ENCODE measurements at regions not wholly inside any gene's neighbourhood (a gene's known extent, or its start where the extent isn't known, plus 50 kb on each side); places are given as distances from the start of the nearest gene placed in this dataset.

DNA sequence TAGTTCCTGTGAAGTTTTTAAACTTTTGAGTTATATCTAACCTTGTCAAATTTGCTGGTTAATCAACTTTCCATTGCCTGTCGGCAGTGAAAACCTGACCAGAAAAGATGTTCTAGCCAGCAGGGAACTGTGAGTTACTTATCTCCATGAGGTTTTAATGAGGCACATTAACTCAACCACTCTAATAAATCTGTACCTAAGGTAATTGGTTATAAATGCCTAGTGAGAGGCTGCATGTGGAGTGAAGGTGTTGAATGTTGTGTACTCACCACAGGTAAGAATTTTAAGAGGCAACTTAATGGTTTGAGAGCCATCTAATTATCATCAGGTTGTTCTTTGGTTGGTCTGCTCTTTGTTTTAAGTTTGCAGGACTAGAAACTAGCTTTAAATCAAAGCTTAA is 138.4 kb upstream of the LHX8 start:
- no peak overlapping the region for H3K4me2 ChIP-seq (ENCODE audit: low read depth, low read length)
- ATAC-seq (ENCODE audit: low read depth), result no peak
- H3K23ac ChIP-seq (ENCODE audit: low read depth, low read length), result no peak overlapping the region
- H3K9ac ChIP-seq (ENCODE audit: low read depth, low read length), result no peak overlapping the region
- H3K56ac ChIP-seq (ENCODE audit: extremely low read depth, insufficient read depth, low read length), result no peak overlapping the region
- H4K8ac ChIP-seq (ENCODE audit: low read depth in 2 of 2, low read length in 2 of 2), result no peak overlapping the region
- H3K27me3 ChIP-seq (ENCODE audit: control insufficient read depth, insufficient read depth, low read length), result no peaks in the 10 kb centered on the region
- ChIA-PET CTCF (no interaction called here), POLR2A (ENCODE audit: unreplicated experiment) (no interaction called here)
- no peak overlapping the region for H4K91ac ChIP-seq (ENCODE audit: insufficient read depth, low read depth, low read length)
- H3K36me3 ChIP-seq (ENCODE audit: control insufficient read depth, insufficient read depth, low read length), result no peaks in the 10 kb centered on the region
- dilution Hi-C loops (cut with HindIII; ENCODE audit: low sequenced_read_pairs, unreplicated experiment) (no loop called here), in situ Hi-C loops (cut with MboI; ENCODE audit: low sequenced_read_pairs) (no loop called here), intact Hi-C loops (cut with micrococcal nuclease) (no loop called here)
- no peaks in the 10 kb centered on the region for H3K9me1 ChIP-seq (ENCODE audit: insufficient read depth, low read length)
- H3K9me3 ChIP-seq (ENCODE audit: control insufficient read depth, insufficient read depth, low read length), result peaks cover 4% of the 10 kb centered on the region; the same call in 1 of the 2 replicates
- no peak for DNase-seq
- no peaks in the 10 kb centered on the region for H3K79me1 ChIP-seq (ENCODE audit: low read depth in 1 of 2, low read length in 2 of 2)
- no peak overlapping the region for H2BK5ac ChIP-seq (ENCODE audit: low read depth, low read length, poor library complexity, severe bottlenecking)
- H3K4ac ChIP-seq (ENCODE audit: low read depth, low read length), result no peak overlapping the region
- H2BK15ac ChIP-seq (ENCODE audit: low read depth, low read length), result no peak overlapping the region
- TF ChIP-seq, protein P1, sequence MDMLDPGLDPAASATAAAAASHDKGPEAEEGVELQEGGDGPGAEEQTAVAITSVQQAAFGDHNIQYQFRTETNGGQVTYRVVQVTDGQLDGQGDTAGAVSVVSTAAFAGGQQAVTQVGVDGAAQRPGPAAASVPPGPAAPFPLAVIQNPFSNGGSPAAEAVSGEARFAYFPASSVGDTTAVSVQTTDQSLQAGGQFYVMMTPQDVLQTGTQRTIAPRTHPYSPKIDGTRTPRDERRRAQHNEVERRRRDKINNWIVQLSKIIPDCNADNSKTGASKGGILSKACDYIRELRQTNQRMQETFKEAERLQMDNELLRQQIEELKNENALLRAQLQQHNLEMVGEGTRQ (IDR thresholded peaks at IDR 0.05; ENCODE audit: low read depth, low read length), result no peak
- TF ChIP-seq, protein P2, sequence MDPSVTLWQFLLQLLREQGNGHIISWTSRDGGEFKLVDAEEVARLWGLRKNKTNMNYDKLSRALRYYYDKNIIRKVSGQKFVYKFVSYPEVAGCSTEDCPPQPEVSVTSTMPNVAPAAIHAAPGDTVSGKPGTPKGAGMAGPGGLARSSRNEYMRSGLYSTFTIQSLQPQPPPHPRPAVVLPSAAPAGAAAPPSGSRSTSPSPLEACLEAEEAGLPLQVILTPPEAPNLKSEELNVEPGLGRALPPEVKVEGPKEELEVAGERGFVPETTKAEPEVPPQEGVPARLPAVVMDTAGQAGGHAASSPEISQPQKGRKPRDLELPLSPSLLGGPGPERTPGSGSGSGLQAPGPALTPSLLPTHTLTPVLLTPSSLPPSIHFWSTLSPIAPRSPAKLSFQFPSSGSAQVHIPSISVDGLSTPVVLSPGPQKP (IDR thresholded peaks at IDR 0.05; ENCODE audit: borderline replicate concordance, low read depth, low read length), result no peak
- TF ChIP-seq BHLHE40 (IDR thresholded peaks at IDR 0.05; ENCODE audit: low read depth, low read length), result no peak
- TF ChIP-seq NFE2L2 (IDR thresholded peaks at IDR 0.05; ENCODE audit: low read depth, low read length), result no peak
- TF ChIP-seq RFX5 (IDR thresholded peaks at IDR 0.05; ENCODE audit: low read depth, low read length), result no peak
- TF ChIP-seq FOS (IDR thresholded peaks at IDR 0.05; ENCODE audit: low read depth, low read length), result no peak
- no peak for TF ChIP-seq RCOR1 (IDR thresholded peaks at IDR 0.05; ENCODE audit: insufficient replicate concordance, low read length)
- TF ChIP-seq MAZ (IDR thresholded peaks at IDR 0.05; ENCODE audit: borderline replicate concordance, low read depth, low read length), result no peak
- TF ChIP-seq POLR2A (IDR thresholded peaks at IDR 0.05; ENCODE audit: low read depth, low read length), result no peak
- TF ChIP-seq CEBPB (IDR thresholded peaks at IDR 0.05; ENCODE audit: low read depth, low read length), result no peak
- no peak for TF ChIP-seq RAD21 (IDR thresholded peaks at IDR 0.05; ENCODE audit: low read length)
- TF ChIP-seq MAFK (IDR thresholded peaks at IDR 0.05; ENCODE audit: low read depth, low read length), result no peak
- TF ChIP-seq CHD1 (IDR thresholded peaks at IDR 0.05; ENCODE audit: low read depth, low read length), result no peak
- no peak for TF ChIP-seq MXI1 (IDR thresholded peaks at IDR 0.05; ENCODE audit: borderline replicate concordance, low read depth, low read length)
- no peak overlapping the region for H3K27ac ChIP-seq (ENCODE audit: insufficient read depth, low read length)
- H2AFZ ChIP-seq (replicated peaks; ENCODE audit: low read length, poor library complexity), result no peak overlapping the region
- no peak overlapping the region for H3K4me3 ChIP-seq (ENCODE audit: insufficient read depth, low read depth, low read length)
- no peak overlapping the region for H2BK20ac ChIP-seq (ENCODE audit: low read depth, low read length)
- WGBS, 2 experiments (ENCODE audit: extremely low coverage in 2 of 2, insufficient read length in 1 of 2), result no CpG with 5 or more reads among the region's 1 CpG
- BruUV-seq (replicated peaks), result no TSS peak
- no peaks in the 10 kb centered on the region for H3K4me1 ChIP-seq (ENCODE audit: control insufficient read depth, insufficient read depth, low read length)
- no peak overlapping the region for H2AK9ac ChIP-seq (replicated peaks; ENCODE audit: low read depth, low read length, poor library complexity)
- H2BK120ac ChIP-seq (ENCODE audit: low read depth, low read length), result no peak overlapping the region
- no peak overlapping the region for H3K18ac ChIP-seq (ENCODE audit: low read depth, low read length)
- H3K14ac ChIP-seq (replicated peaks; ENCODE audit: low read depth, low read length), result no peak overlapping the region
- no peak overlapping the region for H4K5ac ChIP-seq (ENCODE audit: low read depth, low read length)
- no peaks in the 10 kb centered on the region for H4K20me1 ChIP-seq (ENCODE audit: insufficient read depth, low read length)
- no peak overlapping the region for H2AK5ac ChIP-seq (ENCODE audit: low read depth, low read length)
